Inferior parietal cortex (tissue), 1 donor: ENCODE measurements at regions not wholly inside any gene's neighbourhood (a gene's known extent, or its start where the extent isn't known, plus 50 kb on each side); places are given as distances from the start of the nearest gene placed in this dataset.

Experiments used
- DNase-seq: peaks from one replicate; pipeline ENCODE4 v3.0.0-alpha.2; 2016; ENCODE audit errors: extremely low spot score

GRCh38 chr13:57438072-57438471 lies 193.5 kb upstream of the PCDH17 start:
- DNase-seq, result no peak

- no peak for DNase-seq
These were observed 188.1 kb upstream of the PCDH17 start for GRCh38 chr13:57443494-57443893.

- DNase-seq, result no peak
These were observed 181.2 kb upstream of the PCDH17 start for GRCh38 chr13:57450356-57450755.

DNA sequence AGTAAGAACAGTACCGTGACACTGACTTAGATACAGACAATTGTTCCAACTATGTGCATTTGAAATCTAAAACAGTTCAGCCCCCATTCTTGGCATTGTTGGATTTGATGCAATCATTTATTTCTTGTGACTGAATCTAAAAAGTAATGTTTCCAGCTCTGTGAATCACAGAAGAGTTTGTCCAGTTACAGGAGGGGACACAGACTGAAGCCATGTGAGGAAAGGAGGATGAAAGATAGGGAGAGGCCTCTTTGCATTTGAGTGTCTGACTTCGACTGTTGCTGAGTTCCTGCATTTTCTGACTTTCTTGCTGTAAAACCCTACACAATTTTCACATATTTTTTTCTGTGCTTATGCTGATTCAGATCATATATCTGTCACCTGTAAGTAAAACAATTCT lies 179.3 kb upstream of the PCDH17 start:
- DNase-seq, result no peak

DNA sequence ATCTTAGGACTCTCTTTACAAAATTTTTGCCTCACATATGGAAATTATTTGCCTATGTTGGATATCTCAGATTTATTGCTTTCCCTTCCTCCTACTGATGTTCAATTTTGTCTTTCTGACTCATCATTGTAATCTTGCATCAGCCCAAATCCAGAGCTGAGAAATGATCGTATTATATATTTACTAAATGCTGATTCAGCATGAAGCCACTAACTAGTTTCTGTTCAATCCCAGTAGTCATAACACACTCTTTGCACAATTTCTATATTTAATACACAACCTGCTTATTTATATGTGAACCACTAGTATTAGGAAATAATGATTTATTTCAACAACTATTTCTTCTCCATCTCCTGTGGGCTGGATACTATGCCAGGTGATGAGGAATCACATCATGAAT lies 161.1 kb upstream of the PCDH17 start:
- DNase-seq, result no peak

DNA sequence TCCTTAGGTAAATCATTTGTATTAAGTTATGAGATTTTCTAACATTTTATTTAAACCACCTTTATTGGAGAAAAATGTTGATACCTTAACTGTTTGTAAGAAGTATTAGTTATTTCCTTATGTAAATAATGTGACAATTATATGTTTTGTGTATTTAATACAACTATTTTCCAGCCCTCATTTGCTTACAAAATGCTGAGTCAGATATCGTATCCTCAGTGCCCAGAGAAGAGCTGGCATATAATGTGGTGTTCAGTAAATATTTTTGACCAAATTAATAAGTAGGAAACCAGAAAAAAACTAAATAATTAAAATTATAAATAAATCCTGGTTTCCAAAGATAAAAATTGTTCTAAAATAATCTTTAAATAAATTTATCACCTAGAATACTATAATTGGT lies 140.2 kb upstream of the PCDH17 start:
- DNase-seq, result no peak

DNA sequence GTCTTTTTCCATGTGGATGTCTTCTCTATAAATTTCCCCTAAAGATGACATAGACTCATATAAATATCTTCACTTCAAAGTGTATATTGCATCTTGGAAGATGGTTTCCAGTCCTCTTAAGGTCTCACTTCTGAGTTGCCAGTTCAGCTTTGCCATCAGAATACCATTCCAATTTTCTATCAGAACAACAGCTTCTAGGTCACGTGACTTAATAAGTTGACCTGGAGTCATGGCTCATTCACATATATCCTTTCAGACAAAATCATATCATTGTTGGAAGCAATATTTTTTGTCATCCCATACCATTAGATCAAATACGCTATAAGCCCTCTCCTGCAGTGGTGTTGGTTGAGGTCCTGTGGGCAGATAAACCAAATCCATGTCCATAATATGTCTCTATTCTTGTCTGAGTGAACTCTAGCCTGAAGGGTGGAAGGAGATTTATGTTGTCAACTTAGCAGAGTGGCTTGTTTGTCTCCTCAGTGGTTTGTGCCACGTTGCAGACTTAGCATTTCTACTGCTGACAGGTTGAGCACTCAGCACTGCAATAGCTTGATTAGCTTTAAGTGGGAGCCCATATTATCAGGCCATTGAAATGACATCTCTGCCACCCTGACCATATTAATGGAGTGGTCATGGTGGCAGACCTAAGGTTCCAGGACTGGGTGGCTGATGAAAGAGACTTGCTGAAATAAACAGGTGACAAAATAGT lies 123.6 kb upstream of the PCDH17 start:
- DNase-seq, result no peak

DNA sequence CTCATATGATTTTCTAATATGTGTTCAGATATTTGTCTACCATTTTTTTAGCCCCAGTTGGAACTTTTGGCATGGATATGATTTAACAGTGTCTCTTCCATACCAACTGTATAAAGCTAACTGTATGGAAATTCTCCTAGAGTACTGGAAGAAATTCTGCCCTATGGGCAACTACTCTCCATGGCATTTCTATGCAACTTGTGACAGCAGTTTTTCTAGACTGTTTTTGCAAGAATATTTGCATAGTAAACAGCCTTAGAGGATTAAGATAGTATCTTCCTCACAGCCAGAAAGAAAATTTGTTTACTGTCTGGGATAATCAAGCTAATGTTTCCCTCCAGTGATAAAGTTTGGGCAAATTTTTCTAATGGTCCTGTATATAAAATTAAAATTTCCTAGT lies 119.9 kb upstream of the PCDH17 start:
- DNase-seq, result no peak

DNA sequence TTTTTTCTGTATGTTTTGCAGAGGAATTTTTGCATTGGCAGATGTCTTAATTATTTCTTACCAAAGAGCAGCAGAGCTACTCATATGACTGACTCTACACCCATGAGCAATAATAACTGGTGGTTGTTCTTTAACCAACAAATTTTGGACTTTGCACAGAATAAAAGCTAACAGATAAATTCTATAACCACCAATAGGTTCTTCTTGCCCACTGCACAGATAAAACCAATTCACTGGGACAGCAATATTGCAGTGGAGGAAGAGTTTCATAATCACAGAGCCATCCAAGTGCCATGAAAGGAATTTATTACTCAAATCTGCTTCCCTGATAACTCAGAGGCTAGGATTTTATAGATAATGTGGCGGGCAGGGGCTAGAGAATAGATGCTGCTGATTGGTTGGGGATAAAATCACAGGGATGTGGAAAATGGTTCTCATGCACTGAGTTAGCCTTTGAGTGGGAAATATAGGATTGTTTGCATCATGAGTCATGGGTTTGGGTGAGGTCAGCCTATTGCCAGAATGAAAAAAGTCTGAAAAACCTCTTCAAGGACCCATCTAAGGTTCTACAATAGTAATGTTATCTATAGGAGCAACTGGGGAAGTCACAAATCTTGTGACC lies 104.3 kb upstream of the PCDH17 start:
- DNase-seq, result no peak

GRCh38 chr13:57531256-57531655 lies 100.3 kb upstream of the PCDH17 start:
- DNase-seq, result no peak

DNA sequence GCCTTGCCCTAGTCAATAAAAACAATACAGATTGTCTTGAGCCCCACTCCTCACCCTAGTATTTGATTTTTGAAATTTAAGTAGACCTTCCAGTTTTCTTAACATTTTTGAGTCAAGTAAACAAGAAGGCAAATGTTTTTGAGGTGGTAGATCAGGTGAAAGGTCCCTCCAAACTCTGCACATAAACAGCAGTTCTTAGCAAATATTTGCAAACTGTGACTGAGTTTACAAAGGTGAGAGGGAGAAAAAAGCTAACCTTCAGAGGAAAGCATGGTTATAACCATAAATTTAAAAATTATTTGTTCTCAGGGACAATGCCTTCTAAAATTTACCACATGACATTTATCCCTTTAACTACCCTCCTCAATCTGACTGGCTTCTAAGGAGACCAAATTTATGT lies 84.6 kb upstream of the PCDH17 start:
- no peak for DNase-seq

DNA sequence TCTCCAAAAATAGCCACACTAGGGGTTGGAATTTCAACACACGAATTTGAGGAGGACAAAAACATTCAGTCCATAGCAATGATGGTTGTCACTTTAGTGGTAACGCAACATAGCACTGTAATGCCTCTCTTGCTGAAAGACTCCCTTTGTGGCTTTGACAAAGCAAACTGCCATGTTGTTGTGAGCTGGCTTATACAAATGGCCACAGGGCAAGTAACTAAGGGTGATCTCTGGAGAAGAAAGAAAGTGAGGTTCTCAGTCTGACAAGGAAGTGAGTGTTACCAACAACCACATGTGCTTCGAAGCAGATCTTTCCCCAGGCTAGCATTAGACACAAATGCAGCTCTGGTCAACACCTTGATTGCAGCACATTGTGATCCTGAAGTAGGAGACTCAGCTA lies 79.1 kb upstream of the PCDH17 start:
- DNase-seq, result no peak

DNA sequence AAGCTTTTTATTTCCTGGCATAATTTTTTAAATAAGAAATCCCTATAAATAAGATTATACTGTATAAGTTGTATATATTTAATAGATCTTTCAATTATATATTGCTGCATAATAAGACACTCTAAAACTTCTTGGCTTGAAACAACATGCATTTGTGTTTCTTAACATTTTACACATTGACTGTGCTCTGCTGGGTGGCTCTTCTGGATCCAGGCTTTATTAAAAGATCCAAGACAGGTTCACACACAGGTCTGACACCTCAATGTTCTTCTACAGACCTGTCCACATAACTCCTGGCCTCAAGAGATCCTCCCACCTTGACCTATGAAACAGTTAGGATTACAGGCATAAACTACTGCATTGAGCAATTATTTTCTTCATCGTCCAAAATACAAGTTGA lies 77.6 kb upstream of the PCDH17 start:
- no peak for DNase-seq

- DNase-seq, result peak; percentile 26
These were observed 73.5 kb upstream of the PCDH17 start for GRCh38 chr13:57558051-57558467.

DNA sequence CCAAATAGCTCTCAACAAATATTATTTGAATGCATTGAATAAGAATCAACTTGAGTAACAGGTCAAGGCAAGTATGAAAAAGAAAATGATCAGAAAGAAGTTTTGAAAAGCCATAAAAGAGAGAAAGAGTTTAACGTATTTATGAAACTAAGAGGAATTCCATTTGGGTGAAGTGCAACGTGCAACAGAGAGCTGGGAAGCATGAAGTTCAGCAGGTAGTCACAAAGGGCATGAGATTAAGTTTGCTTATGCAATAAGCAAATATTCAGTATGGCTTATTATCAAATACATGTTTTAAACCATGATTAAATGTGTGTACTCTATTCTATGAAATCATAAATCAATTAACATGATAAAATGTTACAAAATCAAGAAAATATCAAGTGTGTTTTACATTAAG lies 62.7 kb upstream of the PCDH17 start:
- DNase-seq, result no peak

DNA sequence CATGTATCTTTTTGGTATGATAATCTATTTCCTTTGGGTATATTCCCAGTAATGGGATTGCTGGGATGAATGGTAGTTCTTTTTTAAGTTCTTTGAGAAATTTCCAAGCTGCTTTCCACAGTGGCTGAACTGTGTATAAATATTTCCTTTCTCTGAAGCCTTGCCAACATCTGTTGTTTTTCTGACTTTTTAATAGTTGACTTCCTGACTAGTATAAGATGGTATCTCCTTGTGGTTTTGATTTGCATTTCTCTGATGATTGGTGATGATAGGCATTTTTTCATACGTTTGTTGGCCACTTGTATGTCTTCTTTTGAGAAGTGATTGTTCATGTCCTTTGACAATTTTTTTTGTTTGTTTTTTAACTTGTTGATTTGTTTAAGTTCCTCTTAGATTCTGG lies 61.6 kb upstream of the PCDH17 start:
- DNase-seq, result no peak
